IMR-90 (cell line): ENCODE measurements at regions not wholly inside any gene's neighbourhood (a gene's known extent, or its start where the extent isn't known, plus 50 kb on each side); places are given as distances from the start of the nearest gene placed in this dataset.

Source experiments
- ATAC-seq: fragments of 200-7000 bp; cut with Tn5 transposase; 2 replicates; pipeline ENCODE4 v1.9.1; 2020; ENCODE audit warnings: low read depth, mild to moderate bottlenecking, moderate library complexity
- BruUV-seq: library from RNA; stranded (reverse); fragments of 400-500 nt; replicated peaks from 2 replicates; lab custom pipeline; 2021; lab: Mats Ljungman, UMichigan
- CTCF ChIA-PET: fragments of 300-600 bp; formaldehyde crosslinking; extraction: SDS; loops from one replicate; lab custom pipeline; 2021; ENCODE audit warnings: antibody characterized with exemption; lab: Yijun Ruan, JAX
- POLR2A ChIA-PET: fragments of 300-600 bp; sonication (Branson Sonifier 250); formaldehyde crosslinking; loops from one replicate; lab custom pipeline; 2022; ENCODE audit warnings: antibody characterized with exemption; ENCODE audit not compliant: unreplicated experiment; lab: Charles Lee
- DNase-seq: peaks from one replicate; pipeline ENCODE4 v3.0.0; 2013
- H2AFZ ChIP-seq: replicated peaks from 2 replicates; pipeline ENCODE3; 2013; ENCODE audit warnings: low read length, mild to moderate bottlenecking; ENCODE audit not compliant: poor library complexity
- H2AK5ac ChIP-seq: 2 replicates; pipeline ENCODE4 v1.6.1; 2013; ENCODE audit warnings: low read depth, low read length, inconsistent platforms
- H2AK9ac ChIP-seq: replicated peaks from 2 replicates; pipeline ENCODE3; 2013; ENCODE audit warnings: mild to moderate bottlenecking, low read depth, low read length, moderate library complexity; ENCODE audit not compliant: poor library complexity
- H2BK120ac ChIP-seq: 2 replicates; pipeline ENCODE4 v1.6.1; 2013; ENCODE audit warnings: low read depth, low read length, inconsistent platforms
- H2BK15ac ChIP-seq: 3 replicates; pipeline ENCODE4 v1.6.1; 2013; ENCODE audit warnings: low read depth, low read length, inconsistent platforms
- H2BK20ac ChIP-seq: 2 replicates; pipeline ENCODE4 v1.6.1; 2013; ENCODE audit warnings: low read depth, mild to moderate bottlenecking, inconsistent platforms, low read length, moderate library complexity
- H2BK5ac ChIP-seq: 2 replicates; pipeline ENCODE4 v1.6.1; 2013; ENCODE audit warnings: mild to moderate bottlenecking, low read depth, low read length, inconsistent platforms; ENCODE audit not compliant: poor library complexity, severe bottlenecking
- H3K14ac ChIP-seq: replicated peaks from 2 replicates; pipeline ENCODE4 v1.6.1; 2013; ENCODE audit warnings: low read depth, low read length, inconsistent platforms
- H3K18ac ChIP-seq: 2 replicates; pipeline ENCODE4 v1.6.1; 2013; ENCODE audit warnings: low read depth, low read length, control low read depth
- H3K23ac ChIP-seq: 2 replicates; pipeline ENCODE4 v1.6.1; 2013; ENCODE audit warnings: low read depth, low read length, inconsistent platforms
- H3K27ac ChIP-seq: 2 replicates; pipeline ENCODE4 v1.5.1; 2013; ENCODE audit warnings: mild to moderate bottlenecking, control low read depth, low read length; ENCODE audit not compliant: insufficient read depth
- H3K27me3 ChIP-seq: 2 replicates; pipeline ENCODE4 v1.6.1; 2013; ENCODE audit warnings: low read length; ENCODE audit not compliant: control insufficient read depth, insufficient read depth
- H3K36me3 ChIP-seq: 2 replicates; pipeline ENCODE4 v1.6.1; 2013; ENCODE audit warnings: low read length, mixed read lengths; ENCODE audit not compliant: control insufficient read depth, insufficient read depth
- H3K4ac ChIP-seq: 2 replicates; pipeline ENCODE4 v1.6.1; 2013; ENCODE audit warnings: low read depth, low read length, inconsistent platforms
- H3K4me1 ChIP-seq: 2 replicates; pipeline ENCODE4 v1.6.1; 2013; ENCODE audit warnings: low read length, mixed read lengths; ENCODE audit not compliant: control insufficient read depth, insufficient read depth
- H3K4me2 ChIP-seq: 2 replicates; pipeline ENCODE4 v1.6.1; 2013; ENCODE audit warnings: low read depth, mild to moderate bottlenecking, control low read depth, low read length, moderate library complexity
- H3K4me3 ChIP-seq: 2 replicates; pipeline ENCODE4 v1.5.1; 2013; ENCODE audit warnings: low read depth, mild to moderate bottlenecking, control low read depth, low read length, moderate library complexity; ENCODE audit not compliant: insufficient read depth
- H3K56ac ChIP-seq: 2 replicates; pipeline ENCODE4 v1.6.1; 2013; ENCODE audit warnings: low read length, inconsistent platforms; ENCODE audit not compliant: insufficient read depth; ENCODE audit errors: extremely low read depth
- H3K79me1 ChIP-seq, 2 experiments: 2 replicates each; pipeline ENCODE4 v1.6.1; 2013; ENCODE audit warnings: low read length in 2 of 2, inconsistent platforms in 1 of 2, low read depth in 1 of 2
- H3K9ac ChIP-seq: 2 replicates; pipeline ENCODE4 v1.6.1; 2013; ENCODE audit warnings: low read depth, low read length, control low read depth
- H3K9me1 ChIP-seq: 2 replicates; pipeline ENCODE4 v1.6.1; 2013; ENCODE audit warnings: low read length, inconsistent platforms; ENCODE audit not compliant: insufficient read depth
- H3K9me3 ChIP-seq: 2 replicates; pipeline ENCODE4 v1.6.1; 2013; ENCODE audit warnings: low read length; ENCODE audit not compliant: control insufficient read depth, insufficient read depth
- H4K20me1 ChIP-seq: 2 replicates; pipeline ENCODE4 v1.6.1; 2013; ENCODE audit warnings: low read length, inconsistent platforms; ENCODE audit not compliant: insufficient read depth
- H4K5ac ChIP-seq: 2 replicates; pipeline ENCODE4 v1.6.1; 2013; ENCODE audit warnings: mild to moderate bottlenecking, low read depth, low read length, control low read depth
- H4K8ac ChIP-seq, 2 experiments: 2 replicates each; pipeline ENCODE4 v1.6.1; 2013; ENCODE audit warnings: low read depth in 2 of 2, low read length in 2 of 2, control low read depth in 1 of 2, inconsistent platforms in 1 of 2
- H4K91ac ChIP-seq: 2 replicates; pipeline ENCODE4 v1.6.1; 2013; ENCODE audit warnings: low read depth, low read length, inconsistent platforms; ENCODE audit not compliant: insufficient read depth
- CEBPB ChIP-seq: IDR thresholded peaks from 2 replicates; pipeline ENCODE4 v1.6.1; 2012; ENCODE audit warnings: low read depth, low read length, improper control_type of control experiment
- CHD1 ChIP-seq: IDR thresholded peaks from 2 replicates; pipeline ENCODE4 v1.6.1; 2012; ENCODE audit warnings: low read depth, low read length, improper control_type of control experiment
- MAFK ChIP-seq: IDR thresholded peaks from 2 replicates; pipeline ENCODE4 v1.6.1; 2012; ENCODE audit warnings: low read depth, low read length, improper control_type of control experiment
- NFE2L2 ChIP-seq: fragments of 150-350 bp; IDR thresholded peaks from 2 replicates; pipeline ENCODE4 v1.6.1; 2016; ENCODE audit warnings: low read depth, mild to moderate bottlenecking, low read length
- RAD21 ChIP-seq: IDR thresholded peaks from 2 replicates; pipeline ENCODE4 v1.6.1; 2012; ENCODE audit warnings: low read length, improper control_type of control experiment
- RCOR1 ChIP-seq: IDR thresholded peaks from 2 replicates; pipeline ENCODE4 v1.6.1; 2012; ENCODE audit warnings: mild to moderate bottlenecking, low read length, improper control_type of control experiment; ENCODE audit not compliant: insufficient replicate concordance
- dilution Hi-C: fragments of 300-500 bp; cut with HindIII; formaldehyde crosslinking; loops from one replicate; pipeline ENCODE4 v1.14.3; 2018; ENCODE audit warnings: low sequenced_read_pairs; ENCODE audit not compliant: unreplicated experiment
- in situ Hi-C: fragments of 300-500 bp; cut with MboI; formaldehyde crosslinking; loops from 3 replicates; pipeline ENCODE4 v1.14.3; 2019; ENCODE audit warnings: low sequenced_read_pairs, inconsistent platforms, mixed read lengths
- intact Hi-C: fragments of 100-400 bp; cut with micrococcal nuclease; formaldehyde crosslinking; loops from 2 replicates; pipeline ENCODE4 v1.10.0; 2022
- TF ChIP-seq, protein P1 (sequence below): conservative IDR thresholded peaks from 2 replicates; pipeline ENCODE4 v1.5.1; 2012; ENCODE audit warnings: mild to moderate bottlenecking, low read depth, low read length, improper control_type of control experiment
- TF ChIP-seq, protein P2 (sequence below): fragments of 150-350 bp; IDR thresholded peaks from 2 replicates; pipeline ENCODE4 v1.6.1; 2016; ENCODE audit warnings: low read depth, mild to moderate bottlenecking, low read length, moderate library complexity, borderline replicate concordance

GRCh38 chr14:37787879-37788494 is 192.6 kb downstream of the TTC6 start:
- H3K23ac ChIP-seq, result no peak overlapping the region
- no peak overlapping the region for H4K5ac ChIP-seq
- dilution Hi-C loops, result no loop called here
- H2AK9ac ChIP-seq, result no peak overlapping the region
- H2AFZ ChIP-seq, result no peak overlapping the region
- no TSS peak for BruUV-seq
- no peak overlapping the region for H3K56ac ChIP-seq
- no peak overlapping the region for H2BK5ac ChIP-seq
- no peak overlapping the region for H3K18ac ChIP-seq
- H3K4me1 ChIP-seq, result no peaks in the 10 kb centered on the region
- TF ChIP-seq NFE2L2 (no peak), RCOR1 (no peak), RAD21 (no peak), CHD1 (no peak), MAFK (no peak), CEBPB (no peak)
- TF ChIP-seq, protein P1, sequence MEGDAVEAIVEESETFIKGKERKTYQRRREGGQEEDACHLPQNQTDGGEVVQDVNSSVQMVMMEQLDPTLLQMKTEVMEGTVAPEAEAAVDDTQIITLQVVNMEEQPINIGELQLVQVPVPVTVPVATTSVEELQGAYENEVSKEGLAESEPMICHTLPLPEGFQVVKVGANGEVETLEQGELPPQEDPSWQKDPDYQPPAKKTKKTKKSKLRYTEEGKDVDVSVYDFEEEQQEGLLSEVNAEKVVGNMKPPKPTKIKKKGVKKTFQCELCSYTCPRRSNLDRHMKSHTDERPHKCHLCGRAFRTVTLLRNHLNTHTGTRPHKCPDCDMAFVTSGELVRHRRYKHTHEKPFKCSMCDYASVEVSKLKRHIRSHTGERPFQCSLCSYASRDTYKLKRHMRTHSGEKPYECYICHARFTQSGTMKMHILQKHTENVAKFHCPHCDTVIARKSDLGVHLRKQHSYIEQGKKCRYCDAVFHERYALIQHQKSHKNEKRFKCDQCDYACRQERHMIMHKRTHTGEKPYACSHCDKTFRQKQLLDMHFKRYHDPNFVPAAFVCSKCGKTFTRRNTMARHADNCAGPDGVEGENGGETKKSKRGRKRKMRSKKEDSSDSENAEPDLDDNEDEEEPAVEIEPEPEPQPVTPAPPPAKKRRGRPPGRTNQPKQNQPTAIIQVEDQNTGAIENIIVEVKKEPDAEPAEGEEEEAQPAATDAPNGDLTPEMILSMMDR, result no peak
- TF ChIP-seq, protein P2, sequence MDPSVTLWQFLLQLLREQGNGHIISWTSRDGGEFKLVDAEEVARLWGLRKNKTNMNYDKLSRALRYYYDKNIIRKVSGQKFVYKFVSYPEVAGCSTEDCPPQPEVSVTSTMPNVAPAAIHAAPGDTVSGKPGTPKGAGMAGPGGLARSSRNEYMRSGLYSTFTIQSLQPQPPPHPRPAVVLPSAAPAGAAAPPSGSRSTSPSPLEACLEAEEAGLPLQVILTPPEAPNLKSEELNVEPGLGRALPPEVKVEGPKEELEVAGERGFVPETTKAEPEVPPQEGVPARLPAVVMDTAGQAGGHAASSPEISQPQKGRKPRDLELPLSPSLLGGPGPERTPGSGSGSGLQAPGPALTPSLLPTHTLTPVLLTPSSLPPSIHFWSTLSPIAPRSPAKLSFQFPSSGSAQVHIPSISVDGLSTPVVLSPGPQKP, result no peak
- no peak overlapping the region for H3K4me2 ChIP-seq
- no peak overlapping the region for H4K91ac ChIP-seq
- no peak overlapping the region for H2BK15ac ChIP-seq
- H3K14ac ChIP-seq, result no peak overlapping the region
- H4K20me1 ChIP-seq, result no peaks in the 10 kb centered on the region
- ATAC-seq, result no peak
- no peak overlapping the region for H3K4ac ChIP-seq
- no peaks in the 10 kb centered on the region for H3K9me3 ChIP-seq
- no peak overlapping the region for H4K8ac ChIP-seq
- H2AK5ac ChIP-seq, result no peak overlapping the region
- no peaks in the 10 kb centered on the region for H3K9me1 ChIP-seq
- H3K9ac ChIP-seq, result no peak overlapping the region
- in situ Hi-C loops, result no loop called here
- no peak overlapping the region for H3K4me3 ChIP-seq
- no peak for DNase-seq
- no peaks in the 10 kb centered on the region for H3K79me1 ChIP-seq
- H3K36me3 ChIP-seq, result no peaks in the 10 kb centered on the region
- ChIA-PET POLR2A (no interaction called here), CTCF (interaction anchor here (0.6 kb wide), 1 partner anchor 671 kb away, joined by 4 read pairs; no protein-coding TSS in a partner anchor)
- intact Hi-C loops, result no loop called here
- no peak overlapping the region for H3K27ac ChIP-seq
- H2BK20ac ChIP-seq, result no peak overlapping the region
- no peaks in the 10 kb centered on the region for H3K27me3 ChIP-seq
- no peak overlapping the region for H2BK120ac ChIP-seq
